Natural killer cell (primary cell): ENCODE measurements at regions not wholly inside any gene's neighbourhood (a gene's known extent, or its start where the extent isn't known, plus 50 kb on each side); places are given as distances from the start of the nearest gene placed in this dataset.

ENCODE experiments used
- ATAC-seq, 3 donors: fragments of 150-1000 bp in 2 of 3; fragments of 200-7000 bp in 1 of 3; cut with Tn5 transposase; 1 replicate in 1 of 3; 2 replicates in 2 of 3; pipeline ENCODE4 v1.10.0; 2021; ENCODE audit warnings: mild to moderate bottlenecking in 2 of 3, moderate library complexity in 2 of 3
- DNase-seq, 2 donors: peaks; one replicate each; pipeline versions ENCODE4 v3.0.0 to v3.0.0-alpha.2; 2013 to 2021; ENCODE audit warnings: mixed read lengths in 1 of 2
- H3K27ac ChIP-seq: one replicate; pipeline ENCODE4 v1.5.1; 2013; ENCODE audit warnings: mild to moderate bottlenecking, low read length
- H3K27me3 ChIP-seq: one replicate; pipeline ENCODE4 v1.6.1; 2013; ENCODE audit warnings: low read length; ENCODE audit not compliant: control insufficient read depth, insufficient read depth
- H3K36me3 ChIP-seq: one replicate; pipeline ENCODE4 v1.6.1; 2013; ENCODE audit warnings: low read length; ENCODE audit not compliant: control insufficient read depth, insufficient read depth
- H3K4me1 ChIP-seq: one replicate; pipeline ENCODE4 v1.6.1; 2013; ENCODE audit warnings: low read length; ENCODE audit not compliant: control insufficient read depth, insufficient read depth
- H3K4me3 ChIP-seq: one replicate; pipeline ENCODE4 v1.5.1; 2013; ENCODE audit warnings: low read length
- H3K9me3 ChIP-seq: one replicate; pipeline ENCODE4 v1.6.1; 2013; ENCODE audit warnings: low read length; ENCODE audit not compliant: control insufficient read depth, insufficient read depth
- H3K27ac Mint-ChIP-seq, 2 donors: one replicate each; pipeline ENCODE4 v1.8.0; 2022; ENCODE audit warnings: mild to moderate bottlenecking in 2 of 2, mixed read lengths in 2 of 2, moderate library complexity in 1 of 2
- H3K27me3 Mint-ChIP-seq, 2 donors: one replicate each; pipeline ENCODE4 v1.8.0; 2022; ENCODE audit warnings: low read depth in 2 of 2, mixed read lengths in 2 of 2
- H3K36me3 Mint-ChIP-seq: one replicate; pipeline ENCODE4 v1.8.0; 2022; ENCODE audit warnings: mixed read lengths
- H3K4me1 Mint-ChIP-seq, 2 donors: one replicate each; pipeline ENCODE4 v1.8.0; 2022; ENCODE audit warnings: mixed read lengths in 2 of 2
- H3K4me3 Mint-ChIP-seq: one replicate; pipeline ENCODE4 v1.8.0; 2022; ENCODE audit warnings: mild to moderate bottlenecking, moderate library complexity, mixed read lengths
- H3K9me3 Mint-ChIP-seq, 2 donors: one replicate each; pipeline ENCODE4 v1.8.0; 2022; ENCODE audit warnings: mixed read lengths in 2 of 2
- CTCF ChIP-seq: fragments of 200-600 bp; IDR thresholded peaks from one replicate; pipeline ENCODE4 v1.8.0; 2022; ENCODE audit warnings: antibody characterized with exemption
- WGBS: methylation state at CpG from one replicate; pipeline ENCODE4 v1.1.7; 2013; ENCODE audit warnings: missing lambda C conversion rate; ENCODE audit not compliant: insufficient coverage; 5-methylcytosine and 5-hydroxymethylcytosine counted together
- intact Hi-C: fragments of 100-400 bp; cut with micrococcal nuclease; formaldehyde crosslinking; loops from one replicate; pipeline ENCODE4 v1.14.2; 2022

GRCh38 chr3:26536955-26537354 is 85.6 kb upstream of the LRRC3B start:
- no peak for DNase-seq
- intact Hi-C loops: no loop called here
- no peaks in the 10 kb centered on the region for H3K27me3 Mint-ChIP-seq
- peaks cover 19 to 27% of the 10 kb centered on the region in 2 donors for H3K9me3 Mint-ChIP-seq
- H3K4me1 Mint-ChIP-seq: no peaks in the 10 kb centered on the region
- Histone ChIP-seq H3K27me3 (no peaks in the 10 kb centered on the region), H3K9me3 (peaks cover 8% of the 10 kb centered on the region), H3K36me3 (no peaks in the 10 kb centered on the region), H3K4me3 (no peak overlapping the region), H3K27ac (no peak overlapping the region), H3K4me1 (no peaks in the 10 kb centered on the region)
- TF ChIP-seq CTCF: no peak
- no peak overlapping the region for H3K4me3 Mint-ChIP-seq
- 33% methylated on average over 2 of the region's 2 CpGs for WGBS
- no peak overlapping the region for H3K27ac Mint-ChIP-seq
- peaks cover 7% of the 10 kb centered on the region for H3K36me3 Mint-ChIP-seq
- ATAC-seq: no peak

- no peaks in the 10 kb centered on the region for H3K4me1 Mint-ChIP-seq
- DNase-seq (no peak), ATAC-seq (no peak)
- H3K36me3 Mint-ChIP-seq: no peaks in the 10 kb centered on the region
- H3K9me3 Mint-ChIP-seq: peaks cover 16 to 20% of the 10 kb centered on the region in 2 donors
- H3K27ac Mint-ChIP-seq: no peak overlapping the region
- no peak for TF ChIP-seq CTCF
- H3K27ac ChIP-seq: no peak overlapping the region
- no peak overlapping the region for H3K4me3 Mint-ChIP-seq
- peaks cover 3% of the 10 kb centered on the region for H3K9me3 ChIP-seq
- H3K36me3 ChIP-seq: no peaks in the 10 kb centered on the region
- no peak overlapping the region for H3K4me3 ChIP-seq
- H3K4me1 ChIP-seq: no peaks in the 10 kb centered on the region
- 33% methylated on average over 1 of the region's 1 CpG for WGBS
- H3K27me3 ChIP-seq: no peaks in the 10 kb centered on the region
- no peaks in the 10 kb centered on the region for H3K27me3 Mint-ChIP-seq
- intact Hi-C loops: no loop called here
Measured at GRCh38 chr3:26550413-26550812, 72.2 kb upstream of the LRRC3B start.

- no peak overlapping the region for H3K4me3 Mint-ChIP-seq
- H3K27me3 ChIP-seq: no peaks in the 10 kb centered on the region
- H3K9me3 ChIP-seq: peaks cover 3% of the 10 kb centered on the region
- no peak for ATAC-seq
- H3K27ac Mint-ChIP-seq: no peak overlapping the region
- no peaks in the 10 kb centered on the region for H3K4me1 ChIP-seq
- H3K4me3 ChIP-seq: no peak overlapping the region
- no peak for TF ChIP-seq CTCF
- H3K27me3 Mint-ChIP-seq: no peaks in the 10 kb centered on the region
- intact Hi-C loops: no loop called here
- no peaks in the 10 kb centered on the region for H3K4me1 Mint-ChIP-seq
- no peak overlapping the region for H3K27ac ChIP-seq
- H3K36me3 Mint-ChIP-seq: no peaks in the 10 kb centered on the region
- H3K9me3 Mint-ChIP-seq: peaks cover 4 to 17% of the 10 kb centered on the region in 2 donors
- 86% methylated on average over 6 of the region's 6 CpGs for WGBS
- no peak for DNase-seq
- no peaks in the 10 kb centered on the region for H3K36me3 ChIP-seq
Measured at GRCh38 chr3:26556637-26557036, 65.9 kb upstream of the LRRC3B start.

GRCh38 chr3:26558257-26558656 is 64.3 kb upstream of the LRRC3B start:
- Mint-ChIP-seq H3K4me1 (no peaks in the 10 kb centered on the region), H3K4me3 (no peak overlapping the region)
- intact Hi-C loops: no loop called here

More at GRCh38 chr3:26558257-26558656, 64.3 kb upstream of the LRRC3B start:
- no peak for DNase-seq
- Histone ChIP-seq H3K4me3 (no peak overlapping the region), H3K27ac (no peak overlapping the region), H3K27me3 (no peaks in the 10 kb centered on the region), H3K9me3 (no peaks in the 10 kb centered on the region), H3K36me3 (no peaks in the 10 kb centered on the region), H3K4me1 (no peaks in the 10 kb centered on the region)
- WGBS: 92% methylated on average over 1 of the region's 1 CpG
- no peak overlapping the region for H3K27ac Mint-ChIP-seq
- ATAC-seq: no peak
- no peaks in the 10 kb centered on the region for H3K36me3 Mint-ChIP-seq
- H3K27me3 Mint-ChIP-seq: no peaks in the 10 kb centered on the region
- H3K9me3 Mint-ChIP-seq: peaks cover 3 to 18% of the 10 kb centered on the region in 2 donors
- TF ChIP-seq CTCF: no peak
